ENCODE measurements at regions not wholly inside any gene's neighbourhood (a gene's known extent, or its start where the extent isn't known, plus 50 kb on each side); places are given as distances from the start of the nearest gene placed in this dataset.

- no peak for ATAC-seq (ENCODE audit: low read depth)
- dilution Hi-C loops (cut with HindIII; ENCODE audit: low sequenced_read_pairs, unreplicated experiment) = no loop called here
These were observed 71.0 kb upstream of the KIRREL3 start for GRCh38 chr11:127071606-127072005.

More at GRCh38 chr11:127071606-127072005, 71.0 kb upstream of the KIRREL3 start:
- Histone ChIP-seq H4K5ac (ENCODE audit: low read depth, low read length) (no peak overlapping the region), H3K14ac (replicated peaks; ENCODE audit: low read depth, low read length) (no peak overlapping the region), H4K20me1 (ENCODE audit: insufficient read depth, low read length) (no peaks in the 10 kb centered on the region), H3K4me1 (ENCODE audit: control insufficient read depth, insufficient read depth, low read length) (0 out of 2 replicates have a peak, but pooled peaks cover 2% of the 10 kb centered on the region), H2BK15ac (ENCODE audit: low read depth, low read length) (no peak overlapping the region), H4K8ac (ENCODE audit: low read depth in 2 of 2, low read length in 2 of 2) (no peak overlapping the region), H3K56ac (ENCODE audit: extremely low read depth, insufficient read depth, low read length) (no peak overlapping the region), H2AK9ac (replicated peaks; ENCODE audit: low read depth, low read length, poor library complexity) (no peak overlapping the region), H3K27me3 (ENCODE audit: control insufficient read depth, insufficient read depth, low read length) (peaks cover 45% of the 10 kb centered on the region), H3K9ac (ENCODE audit: low read depth, low read length) (no peak overlapping the region), H2AK5ac (ENCODE audit: low read depth, low read length) (no peak overlapping the region), H3K4ac (ENCODE audit: low read depth, low read length) (no peak overlapping the region), H4K91ac (ENCODE audit: insufficient read depth, low read depth, low read length) (no peak overlapping the region), H3K9me3 (ENCODE audit: control insufficient read depth, insufficient read depth, low read length) (no peaks in the 10 kb centered on the region), H3K4me2 (ENCODE audit: low read depth, low read length) (no peak overlapping the region), H3K9me1 (ENCODE audit: insufficient read depth, low read length) (no peaks in the 10 kb centered on the region), H3K18ac (ENCODE audit: low read depth, low read length) (no peak overlapping the region), H3K36me3 (ENCODE audit: control insufficient read depth, insufficient read depth, low read length) (no peaks in the 10 kb centered on the region), H3K27ac (ENCODE audit: insufficient read depth, low read length) (no peak overlapping the region), H2BK120ac (ENCODE audit: low read depth, low read length) (no peak overlapping the region), H2BK5ac (ENCODE audit: low read depth, low read length, poor library complexity, severe bottlenecking) (no peak overlapping the region), H2BK20ac (ENCODE audit: low read depth, low read length) (no peak overlapping the region), H3K4me3 (ENCODE audit: insufficient read depth, low read depth, low read length) (no peak overlapping the region), H3K23ac (ENCODE audit: low read depth, low read length) (no peak overlapping the region; the same call in 1 of the 2 replicates), H3K79me1 (ENCODE audit: low read depth in 1 of 2, low read length in 2 of 2) (no peaks in the 10 kb centered on the region), H2AFZ (replicated peaks; ENCODE audit: low read length, poor library complexity) (no peak overlapping the region)
- no peak for DNase-seq
- in situ Hi-C loops (cut with MboI; ENCODE audit: low sequenced_read_pairs) = loop anchor here (10.0 kb wide), 1 partner anchor 457 kb away; no protein-coding TSS in a partner anchor
- CTCF ChIA-PET = no interaction called here
- no peak for TF ChIP-seq RCOR1 (IDR thresholded peaks at IDR 0.05; ENCODE audit: insufficient replicate concordance, low read length)
- no peak for TF ChIP-seq RAD21 (IDR thresholded peaks at IDR 0.05; ENCODE audit: low read length)
- TF ChIP-seq CHD1 (IDR thresholded peaks at IDR 0.05; ENCODE audit: low read depth, low read length) = no peak
- no peak for TF ChIP-seq FOS (IDR thresholded peaks at IDR 0.05; ENCODE audit: low read depth, low read length)
- TF ChIP-seq RFX5 (IDR thresholded peaks at IDR 0.05; ENCODE audit: low read depth, low read length) = no peak
- BruUV-seq (replicated peaks) = no TSS peak
- POLR2A ChIA-PET (ENCODE audit: unreplicated experiment) = no interaction called here
- 80% methylated on average over 1 of the region's 7 CpGs; no CpG with 5 or more reads in 1 of the 2 experiments for WGBS, 2 experiments (ENCODE audit: extremely low coverage in 2 of 2, insufficient read length in 1 of 2)
- intact Hi-C loops (cut with micrococcal nuclease) = loop anchor here (5.0 kb wide), 1 partner anchor 464 kb away; no protein-coding TSS in a partner anchor
